ENCODE measurements at regions not wholly inside any gene's neighbourhood (a gene's known extent, or its start where the extent isn't known, plus 50 kb on each side); places are given as distances from the start of the nearest gene placed in this dataset.

DNA sequence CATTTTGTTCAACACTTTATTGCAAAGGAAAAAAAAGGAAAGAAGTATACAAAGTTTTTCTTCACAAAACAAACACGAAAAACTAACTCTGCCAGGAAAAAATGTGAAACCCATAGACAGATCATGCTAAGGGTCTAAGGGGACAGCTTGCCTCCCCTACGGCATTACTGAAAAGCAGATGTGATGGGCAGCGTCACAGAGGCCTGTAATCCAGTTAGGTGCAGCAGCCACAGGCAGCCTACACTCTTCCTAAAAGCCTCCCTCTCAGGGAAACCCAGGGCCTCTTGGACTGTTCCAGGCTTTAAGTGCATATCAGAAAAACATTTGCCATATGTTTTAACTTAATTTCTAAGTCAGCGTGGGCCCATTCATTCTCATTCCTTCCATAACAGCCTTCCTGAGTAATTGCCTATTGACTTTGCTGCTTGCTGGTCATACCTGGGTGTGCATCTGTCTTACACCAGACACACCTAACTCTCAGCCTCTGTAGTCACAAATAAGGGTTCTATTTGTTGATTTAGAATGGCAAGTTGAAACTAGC lies 135.7 kb upstream of the SERP2 start:
- DNase-seq (ENCODE audit: low spot score) = no peak

GRCh38 chr13:44240611-44241145 lies 132.9 kb upstream of the SERP2 start:
- Histone ChIP-seq H3K4me1 (ENCODE audit: insufficient read depth, low read length) (no peaks in the 10 kb centered on the region), H2AFZ (ENCODE audit: low read length) (no peak overlapping the region), H3K27me3 (ENCODE audit: control insufficient read depth in 1 of 2, insufficient read depth in 2 of 2, low read length in 2 of 2) (peaks cover 0 to 6% of the 10 kb centered on the region in 2 experiments; a peak in 1 of 5 replicates), H4K20me1 (ENCODE audit: insufficient read depth, low read length) (no peaks in the 10 kb centered on the region), H3K79me2 (ENCODE audit: insufficient read depth, low read length) (no peaks in the 10 kb centered on the region), H3K9ac (ENCODE audit: insufficient read depth, low read depth, low read length) (no peak overlapping the region), H3K36me3 (replicated peaks in 1 of 2; ENCODE audit: control insufficient read depth in 1 of 2, insufficient read depth in 2 of 2, low read length in 2 of 2) (no peaks in the 10 kb centered on the region), H3K27ac (ENCODE audit: extremely low read length, insufficient read depth, low read length) (no peak overlapping the region), H3K4me3 (replicated peaks in 1 of 3; ENCODE audit: insufficient read depth in 1 of 3, low read depth in 2 of 3, low read length in 3 of 3) (no peak overlapping the region), H3K9me3 (ENCODE audit: low read length) (no peaks in the 10 kb centered on the region), H3K4me2 (ENCODE audit: low read depth, low read length) (no peak overlapping the region)
- POLR2A ChIA-PET = interaction anchor here (1.1 kb wide), 1 partner anchor 196 kb away, joined by 3 read pairs; no protein-coding TSS in a partner anchor
- no peak for DNase-seq (ENCODE audit: low spot score)
- no peak for FAIRE-seq
- WGBS (ENCODE audit: low lambda C conversion rate) = 87% methylated on average over 1 of the region's 1 CpG
- in situ Hi-C loops (cut with HindIII; ENCODE audit: extremely low pct_ligation_motif_present, low pct_unique_long_range_greater_than_20kb) (loop anchor here (5.0 kb wide), 1 partner anchor 197 kb away; no protein-coding TSS in a partner anchor), intact Hi-C loops (cut with micrococcal nuclease; ENCODE audit: unreplicated experiment) (no loop called here)
- ATAC-seq = no peak
- TF ChIP-seq PLRG1 (conservative IDR thresholded peaks at IDR 0.05) = no peak
- no peak for TF ChIP-seq ZNF747 (CRISPR knock-in tag; IDR thresholded peaks at IDR 0.05; ENCODE audit: borderline replicate concordance)
- TF ChIP-seq KMT2B (CRISPR knock-in tag; IDR thresholded peaks at IDR 0.05) = no peak
- no TSS peak for BruUV-seq (replicated peaks)
- CTCF ChIA-PET (ENCODE audit: low intra/inter-chr PET ratio, low total read pairs) = no interaction called here

More for the DNA sequence above, 135.7 kb upstream of the SERP2 start:
- no peak overlapping the region for H3K27ac ChIP-seq (ENCODE audit: extremely low read length, insufficient read depth, low read length)
- no peak overlapping the region for H2AFZ ChIP-seq (ENCODE audit: low read length)
- H4K20me1 ChIP-seq (ENCODE audit: insufficient read depth, low read length) = no peaks in the 10 kb centered on the region
- TF ChIP-seq CBX1 (IDR thresholded peaks at IDR 0.05; ENCODE audit: low read depth) (no peak), GTF2F1 (IDR thresholded peaks at IDR 0.05; ENCODE audit: low read length) (no peak), ZFYVE20 (CRISPR knock-in tag; IDR thresholded peaks at IDR 0.05; ENCODE audit: borderline replicate concordance, low read depth) (no peak), ZNF883 (CRISPR knock-in tag; IDR thresholded peaks at IDR 0.05; ENCODE audit: not compliant biosample characterization) (no peak), ATF7 (IDR thresholded peaks at IDR 0.05) (no peak), ATF7 (CRISPR knock-in tag; IDR thresholded peaks at IDR 0.05) (no peak), ZNF30 (CRISPR knock-in tag; IDR thresholded peaks at IDR 0.05) (no peak), ZNF7 (CRISPR knock-in tag; IDR thresholded peaks at IDR 0.05) (no peak), ZNF605 (CRISPR knock-in tag; IDR thresholded peaks at IDR 0.05) (no peak), GTF3A (CRISPR knock-in tag; conservative IDR thresholded peaks at IDR 0.05) (no peak), NR0B2 (CRISPR knock-in tag; IDR thresholded peaks at IDR 0.05) (no peak), HOXD1 (CRISPR knock-in tag; IDR thresholded peaks at IDR 0.05) (no peak), ZNF891 (CRISPR knock-in tag; IDR thresholded peaks at IDR 0.05) (no peak)
- no peaks in the 10 kb centered on the region for H3K4me1 ChIP-seq (ENCODE audit: insufficient read depth, low read length)
- in situ Hi-C loops (cut with HindIII; ENCODE audit: extremely low pct_ligation_motif_present, low pct_unique_long_range_greater_than_20kb) (no loop called here), intact Hi-C loops (cut with micrococcal nuclease; ENCODE audit: unreplicated experiment) (no loop called here)
- H3K27me3 ChIP-seq (ENCODE audit: control insufficient read depth in 1 of 2, insufficient read depth in 2 of 2, low read length in 2 of 2) = peaks cover 0 to 6% of the 10 kb centered on the region in 2 experiments; a peak in 2 of 5 replicates
- ChIA-PET CTCF (ENCODE audit: low intra/inter-chr PET ratio, low total read pairs) (no interaction called here), POLR2A (no interaction called here)
- no peak overlapping the region for H3K4me2 ChIP-seq (ENCODE audit: low read depth, low read length)
- ATAC-seq (no peak), FAIRE-seq (no peak)
- no peaks in the 10 kb centered on the region for H3K36me3 ChIP-seq (replicated peaks in 1 of 2; ENCODE audit: control insufficient read depth in 1 of 2, insufficient read depth in 2 of 2, low read length in 2 of 2)
- WGBS (ENCODE audit: low lambda C conversion rate) = 34% methylated on average over 3 of the region's 4 CpGs
- BruUV-seq (replicated peaks) = no TSS peak
- H3K4me3 ChIP-seq (replicated peaks in 1 of 3; ENCODE audit: insufficient read depth in 1 of 3, low read depth in 2 of 3, low read length in 3 of 3) = no peak overlapping the region
- H3K9ac ChIP-seq (ENCODE audit: insufficient read depth, low read depth, low read length) = no peak overlapping the region
- no peaks in the 10 kb centered on the region for H3K79me2 ChIP-seq (ENCODE audit: insufficient read depth, low read length)
- H3K9me3 ChIP-seq (ENCODE audit: low read length) = no peaks in the 10 kb centered on the region
